GM12873 (cell line): ENCODE measurements at regions not wholly inside any gene's neighbourhood (a gene's known extent, or its start where the extent isn't known, plus 50 kb on each side); places are given as distances from the start of the nearest gene placed in this dataset.

Experiments
- TF ChIP-seq, protein P1 (sequence below): IDR thresholded peaks from 2 replicates; pipeline ENCODE4 v1.5.1; 2012; ENCODE audit warnings: low read depth, mild to moderate bottlenecking, moderate library complexity, low read length, control low read depth; ENCODE audit not compliant: insufficient read depth; ENCODE audit errors: missing control alignments

DNA sequence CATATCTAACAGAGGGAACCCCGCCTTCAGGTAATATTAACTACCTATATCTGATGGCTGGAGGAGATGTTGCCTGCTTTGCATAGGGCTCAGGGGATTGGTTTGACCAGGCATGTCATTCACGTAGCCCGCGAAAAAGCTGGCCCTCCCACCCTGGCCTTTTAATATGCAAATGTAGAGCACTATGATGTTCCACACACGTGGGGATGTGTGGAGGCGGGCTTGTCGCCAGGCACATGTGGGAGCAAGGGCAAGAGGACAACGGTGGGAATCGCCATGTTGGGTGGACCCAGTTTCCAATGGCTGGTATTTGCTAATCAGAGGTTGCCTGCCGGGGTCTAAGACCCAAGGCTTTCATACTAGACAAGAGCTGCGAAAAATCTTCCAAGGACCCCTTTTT is 469.8 kb downstream of the ZPLD1 start:
- TF ChIP-seq, protein P1, sequence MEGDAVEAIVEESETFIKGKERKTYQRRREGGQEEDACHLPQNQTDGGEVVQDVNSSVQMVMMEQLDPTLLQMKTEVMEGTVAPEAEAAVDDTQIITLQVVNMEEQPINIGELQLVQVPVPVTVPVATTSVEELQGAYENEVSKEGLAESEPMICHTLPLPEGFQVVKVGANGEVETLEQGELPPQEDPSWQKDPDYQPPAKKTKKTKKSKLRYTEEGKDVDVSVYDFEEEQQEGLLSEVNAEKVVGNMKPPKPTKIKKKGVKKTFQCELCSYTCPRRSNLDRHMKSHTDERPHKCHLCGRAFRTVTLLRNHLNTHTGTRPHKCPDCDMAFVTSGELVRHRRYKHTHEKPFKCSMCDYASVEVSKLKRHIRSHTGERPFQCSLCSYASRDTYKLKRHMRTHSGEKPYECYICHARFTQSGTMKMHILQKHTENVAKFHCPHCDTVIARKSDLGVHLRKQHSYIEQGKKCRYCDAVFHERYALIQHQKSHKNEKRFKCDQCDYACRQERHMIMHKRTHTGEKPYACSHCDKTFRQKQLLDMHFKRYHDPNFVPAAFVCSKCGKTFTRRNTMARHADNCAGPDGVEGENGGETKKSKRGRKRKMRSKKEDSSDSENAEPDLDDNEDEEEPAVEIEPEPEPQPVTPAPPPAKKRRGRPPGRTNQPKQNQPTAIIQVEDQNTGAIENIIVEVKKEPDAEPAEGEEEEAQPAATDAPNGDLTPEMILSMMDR, result no peak

DNA sequence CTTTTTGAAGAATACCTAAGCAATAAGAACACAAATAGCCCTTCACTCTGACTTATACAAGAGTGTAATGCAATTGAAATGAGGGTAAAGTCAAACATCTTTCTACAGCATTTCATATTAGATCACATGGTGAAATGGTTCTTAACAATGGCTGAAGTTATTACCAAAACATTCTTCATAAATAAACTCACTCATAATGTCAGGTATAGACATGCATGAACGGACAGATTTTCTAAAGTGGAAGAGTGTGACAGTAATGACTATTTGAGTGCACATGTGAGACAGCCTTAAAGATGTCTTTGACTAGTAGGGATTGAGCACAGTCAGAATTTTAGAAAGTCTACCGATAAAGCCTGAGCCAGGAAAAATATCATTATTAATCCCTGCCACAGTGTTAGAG is 471.0 kb downstream of the ZPLD1 start:
- TF ChIP-seq, protein P1, result no peak

DNA sequence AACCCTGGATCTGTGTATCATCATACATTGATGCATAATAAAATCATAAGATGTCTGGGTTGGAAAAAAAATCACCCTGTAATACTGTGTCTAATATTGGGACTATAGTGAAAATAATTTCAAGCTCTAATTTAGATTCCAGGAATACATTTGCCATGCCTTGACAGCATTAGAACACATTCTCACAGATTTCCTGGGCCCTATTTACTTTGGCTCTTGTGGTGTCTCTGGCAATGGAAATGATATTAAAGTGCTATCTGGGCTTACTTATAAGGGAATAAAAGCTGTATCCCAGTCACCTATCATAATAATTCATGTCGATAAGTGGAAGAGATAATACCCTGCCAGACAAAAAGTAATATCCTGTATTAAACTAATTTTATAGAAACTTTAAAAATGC is 472.0 kb downstream of the ZPLD1 start:
- TF ChIP-seq, protein P1, result no peak

GRCh38 chr3:102909904-102910303 is 475.1 kb downstream of the ZPLD1 start:
- TF ChIP-seq, protein P1, result no peak

DNA sequence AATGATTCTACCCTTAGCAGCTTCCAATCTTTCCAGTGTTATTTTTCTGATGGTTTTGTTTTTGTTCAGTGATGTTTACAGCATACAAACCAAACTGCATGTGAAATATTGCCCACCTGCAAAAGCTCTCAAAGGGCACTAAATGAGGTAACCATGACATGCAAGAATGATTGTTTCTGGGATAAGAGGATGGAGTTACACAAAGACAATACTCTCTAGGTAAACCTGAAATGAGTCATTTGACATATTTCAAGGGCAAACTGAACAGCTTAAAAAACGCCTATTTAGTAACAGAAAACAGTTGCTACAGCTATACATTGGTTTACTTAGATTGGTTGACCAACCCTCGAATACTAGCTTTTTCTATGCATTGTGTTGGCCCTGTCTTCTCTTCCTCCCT is 481.7 kb downstream of the ZPLD1 start:
- TF ChIP-seq, protein P1, result no peak

DNA sequence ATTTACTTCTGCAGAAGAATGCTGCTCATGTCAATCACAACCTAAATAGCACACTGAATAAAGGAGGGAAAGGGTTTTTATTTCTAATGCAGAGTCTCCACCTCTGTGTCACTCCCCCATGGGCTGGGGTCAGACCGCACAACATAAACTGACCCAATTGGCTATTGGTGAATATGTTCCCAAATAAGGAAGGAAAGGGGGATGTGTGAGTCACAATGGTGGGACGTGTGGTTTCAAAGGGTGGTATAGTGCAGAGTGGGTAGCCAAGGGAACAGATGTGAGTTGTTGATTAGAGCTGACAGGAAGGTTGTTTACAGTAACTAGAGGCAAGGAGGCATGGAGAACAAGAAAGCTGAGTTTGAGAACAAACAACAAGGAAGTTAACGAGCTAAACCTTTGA is 491.8 kb downstream of the ZPLD1 start:
- TF ChIP-seq, protein P1, result no peak

DNA sequence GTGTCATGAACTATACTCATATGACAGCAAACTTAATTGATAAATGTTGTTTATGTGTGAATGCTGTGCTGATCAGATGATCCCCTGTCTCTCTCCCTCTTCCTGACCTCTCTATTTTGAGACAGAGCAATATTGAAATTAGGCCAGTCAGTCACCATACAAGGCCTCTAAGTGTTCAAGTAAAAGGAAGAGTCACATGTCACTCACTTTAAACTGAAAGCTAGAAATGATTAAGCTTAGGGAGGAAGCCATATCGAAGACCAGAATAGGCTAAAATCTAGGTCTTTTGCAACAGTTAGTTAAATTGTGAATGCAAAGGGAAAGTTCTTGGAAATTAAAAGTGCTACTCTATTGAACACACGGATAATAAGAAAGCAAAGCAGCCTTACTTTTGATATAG is 498.6 kb downstream of the ZPLD1 start:
- TF ChIP-seq, protein P1, result no peak
